Epidermal melanocyte (primary cell): ENCODE measurements at regions not wholly inside any gene's neighbourhood (a gene's known extent, or its start where the extent isn't known, plus 50 kb on each side); places are given as distances from the start of the nearest gene placed in this dataset.
"Not testable (repeated sequence)": the region's sequence is repeated elsewhere in the genome, so short reads cannot be mapped to it uniquely, and the experiment has no call there.

Experiments
- DNase-seq: peaks from one replicate; pipeline ENCODE4 v3.0.0; 2011; ENCODE audit warnings: low spot score; ENCODE audit not compliant: insufficient read length

- DNase-seq = no peak
Observed at GRCh38 chr11:36751335-36751781, 153.3 kb upstream of the RAG2 start.

GRCh38 chr11:36750349-36750748 is 152.3 kb upstream of the RAG2 start:
- no peak for DNase-seq

- DNase-seq = no peak
Observed at GRCh38 chr11:36748836-36749235, 150.8 kb upstream of the RAG2 start.

GRCh38 chr11:36746886-36747710 is 149.1 kb upstream of the RAG2 start:
- peak; percentile 38 for DNase-seq

GRCh38 chr11:36744375-36745168 is 146.5 kb upstream of the RAG2 start:
- no peak for DNase-seq

GRCh38 chr11:36743039-36743438 is 145.0 kb upstream of the RAG2 start:
- DNase-seq = no peak

GRCh38 chr11:36741515-36741914 is 143.5 kb upstream of the RAG2 start:
- no peak for DNase-seq

- no peak for DNase-seq
Observed at GRCh38 chr11:36738292-36738861, 140.3 kb upstream of the RAG2 start.

- DNase-seq = no peak
Observed at GRCh38 chr11:36736103-36736502, 138.1 kb upstream of the RAG2 start.

- not testable (repeated sequence) for DNase-seq
Observed at GRCh38 chr11:36733721-36734120, 135.7 kb upstream of the RAG2 start.

- DNase-seq = no peak
Observed at GRCh38 chr11:36730761-36731160, 132.7 kb upstream of the RAG2 start.

GRCh38 chr11:36729825-36730224 is 131.8 kb upstream of the RAG2 start:
- no peak for DNase-seq

- no peak for DNase-seq
Observed at GRCh38 chr11:36726420-36726819, 128.4 kb upstream of the RAG2 start.

- DNase-seq = no peak
Observed at GRCh38 chr11:36724742-36725385, 126.8 kb upstream of the RAG2 start.

- DNase-seq = no peak
Observed at GRCh38 chr11:36722421-36722820, 124.4 kb upstream of the RAG2 start.

- DNase-seq = no peak
Observed at GRCh38 chr11:36719358-36720107, 121.5 kb upstream of the RAG2 start.

GRCh38 chr11:36718451-36718850 is 120.4 kb upstream of the RAG2 start:
- no peak for DNase-seq

- no peak for DNase-seq
Observed at GRCh38 chr11:36713715-36714114, 115.7 kb upstream of the RAG2 start.

GRCh38 chr11:36711104-36711825 is 113.2 kb upstream of the RAG2 start:
- DNase-seq = no peak
